B cell (primary cell): ENCODE measurements at regions not wholly inside any gene's neighbourhood (a gene's known extent, or its start where the extent isn't known, plus 50 kb on each side); places are given as distances from the start of the nearest gene placed in this dataset.
"Not testable (repeated sequence)": the region's sequence is repeated elsewhere in the genome, so short reads cannot be mapped to it uniquely, and the experiment has no call there.

ENCODE experiments used
- ATAC-seq: fragments of 200-7000 bp; cut with Tn5 transposase; one replicate; pipeline ENCODE4 v1.10.0; 2021; ENCODE audit warnings: low read depth, mild to moderate bottlenecking, moderate number of reproducible peaks, moderate library complexity
- CTCF ChIA-PET: fragments of 350-600 bp; sonication (Branson Sonifier 250); formaldehyde crosslinking; loops from one replicate; lab custom pipeline; 2021; ENCODE audit warnings: antibody characterized with exemption, inconsistent platforms; lab: Charles Lee
- POLR2A ChIA-PET: fragments of 350-600 bp; sonication (Branson Sonifier 250); formaldehyde crosslinking; loops from one replicate; lab custom pipeline; 2021; ENCODE audit warnings: antibody characterized with exemption; lab: Charles Lee
- DNase-seq: peaks from one replicate; pipeline ENCODE4 v3.0.0; 2013
- H2AFZ ChIP-seq: 2 replicates; pipeline ENCODE4 v1.6.1; 2012; ENCODE audit warnings: mild to moderate bottlenecking, low read depth, low read length; ENCODE audit not compliant: insufficient read depth, poor library complexity, severe bottlenecking
- H3K27ac ChIP-seq, 2 donors: 1 replicate in 1 of 2; 2 replicates in 1 of 2; pipeline ENCODE4 v1.5.1; 2012 to 2013; ENCODE audit warnings: low read length in 2 of 2, mild to moderate bottlenecking in 2 of 2, moderate library complexity in 1 of 2
- H3K27me3 ChIP-seq, 4 experiments: fragments of 200-600 bp in 1 of 4; sonication (generic) in 1 of 4; replicated peaks in 1 of 4; 1 replicate in 2 of 4; 2 replicates in 2 of 4; pipeline versions ENCODE4 v1.6.1 to v1.7.0; 2013 to 2016; ENCODE audit warnings: low read length in 3 of 4, mild to moderate bottlenecking in 2 of 4, mixed read lengths in 1 of 4, moderate library complexity in 1 of 4; ENCODE audit not compliant: insufficient read depth in 4 of 4, control insufficient read depth in 3 of 4; ENCODE audit errors: control extremely low read depth in 1 of 4
- H3K36me3 ChIP-seq, 2 experiments: replicated peaks in 1 of 2; 1 replicate in 1 of 2; 2 replicates in 1 of 2; pipeline versions ENCODE4 v1.6.1 to v1.7.1; 2013; ENCODE audit warnings: low read length in 1 of 2; ENCODE audit not compliant: insufficient read depth in 2 of 2, control insufficient read depth in 1 of 2; ENCODE audit errors: control extremely low read depth in 1 of 2, extremely low read depth in 1 of 2
- H3K4me1 ChIP-seq, 2 donors: fragments of 200-600 bp in 1 of 2; sonication (generic) in 1 of 2; 1 replicate in 1 of 2; 2 replicates in 1 of 2; pipeline versions ENCODE4 v1.5.1 to v1.6.1; 2013 to 2017; ENCODE audit warnings: low read length in 2 of 2; ENCODE audit not compliant: control insufficient read depth in 2 of 2, insufficient read depth in 2 of 2
- H3K4me2 ChIP-seq: replicated peaks from 2 replicates; pipeline ENCODE3; 2012; ENCODE audit warnings: mild to moderate bottlenecking, low read depth, low read length; ENCODE audit not compliant: poor library complexity, severe bottlenecking
- H3K4me3 ChIP-seq, 5 experiments: fragments of 200-600 bp in 1 of 5; sonication (generic) in 1 of 5; 1 replicate in 3 of 5; 2 replicates in 2 of 5; pipeline versions ENCODE4 v1.5.1 to v1.7.0; 2011 to 2016; ENCODE audit warnings: low read length in 4 of 5, mild to moderate bottlenecking in 4 of 5, low read depth in 2 of 5, control low read depth in 1 of 5, moderate library complexity in 1 of 5; ENCODE audit not compliant: insufficient read depth in 1 of 5; ENCODE audit errors: control extremely low read depth in 1 of 5, extremely low read depth in 1 of 5
- H3K79me2 ChIP-seq: fragments of 200-600 bp; sonication (generic); one replicate; pipeline ENCODE4 v1.6.0; 2016; ENCODE audit warnings: low read length; ENCODE audit not compliant: control insufficient read depth, insufficient read depth
- H3K9ac ChIP-seq: fragments of 200-600 bp; sonication (generic); 2 replicates; pipeline ENCODE4 v1.6.1; 2017; ENCODE audit warnings: mild to moderate bottlenecking, low read length, moderate library complexity
- H3K9me3 ChIP-seq, 3 donors: one replicate each; pipeline versions ENCODE4 v1.6.1 to v1.7.1; 2013; ENCODE audit warnings: low read length in 2 of 3; ENCODE audit not compliant: control insufficient read depth in 2 of 3, insufficient read depth in 1 of 3; ENCODE audit errors: control extremely low read depth in 1 of 3
- H4K20me1 ChIP-seq: 2 replicates; pipeline ENCODE4 v1.6.0; 2012; ENCODE audit warnings: mild to moderate bottlenecking, low read length; ENCODE audit not compliant: insufficient read depth, control insufficient read depth, poor library complexity, severe bottlenecking
- H3K27ac Mint-ChIP-seq: one replicate; pipeline ENCODE4 v1.8.0; 2021; ENCODE audit warnings: mixed read lengths
- H3K27me3 Mint-ChIP-seq: one replicate; pipeline ENCODE4 v1.8.0; 2021; ENCODE audit warnings: mixed read lengths
- H3K4me1 Mint-ChIP-seq: one replicate; pipeline ENCODE4 v1.8.0; 2021; ENCODE audit warnings: mixed read lengths
- H3K4me3 Mint-ChIP-seq: one replicate; pipeline ENCODE4 v1.8.0; 2021; ENCODE audit warnings: mixed read lengths
- H3K9me3 Mint-ChIP-seq: one replicate; pipeline ENCODE4 v1.8.0; 2022; ENCODE audit warnings: mixed read lengths; ENCODE audit not compliant: insufficient read depth
- CTCF ChIP-seq: fragments of 200-600 bp; IDR thresholded peaks from one replicate; pipeline ENCODE4 v1.8.0; 2022; ENCODE audit warnings: antibody characterized with exemption, mild to moderate bottlenecking
- EZH2 ChIP-seq: IDR thresholded peaks from 2 replicates; pipeline ENCODE4 v1.6.1; 2012; ENCODE audit warnings: borderline replicate concordance, low read depth, mild to moderate bottlenecking, moderate library complexity, low read length; ENCODE audit not compliant: insufficient read depth, poor library complexity, severe bottlenecking
- WGBS: methylation state at CpG from one replicate; pipeline ENCODE4 v1.1.5; 2013; ENCODE audit warnings: missing lambda C conversion rate; ENCODE audit not compliant: insufficient coverage; 5-methylcytosine and 5-hydroxymethylcytosine counted together
- intact Hi-C: fragments of 100-400 bp; cut with micrococcal nuclease; formaldehyde crosslinking; loops from one replicate; pipeline ENCODE4 v1.10.0; 2022

- Mint-ChIP-seq H3K4me1 (peaks cover 16% of the 10 kb centered on the region), H3K4me3 (no peak overlapping the region), H3K9me3 (no peaks in the 10 kb centered on the region), H3K27ac (no peak overlapping the region), H3K27me3 (no peaks in the 10 kb centered on the region)
- intact Hi-C loops = no loop called here
- Histone ChIP-seq H3K4me1 (peaks cover 17% of the 10 kb centered on the region in 2 donors), H3K27me3 (no peaks in the 10 kb centered on the region), H3K4me3 (no peak overlapping the region), H3K36me3 (no peaks in the 10 kb centered on the region), H3K79me2 (no peaks in the 10 kb centered on the region), H3K9me3 (no peaks in the 10 kb centered on the region), H3K9ac (peak overlapping the region; percentile 2), H4K20me1 (no peaks in the 10 kb centered on the region), H3K4me2 (peak overlapping the region; percentile 48), H3K27ac (peak overlapping the region in 1 of 2 donors; percentile 16), H2AFZ (peak overlapping the region; percentile 9)
- DNase-seq (peak; percentile 54), ATAC-seq (peak; percentile 84)
- ChIA-PET CTCF (no interaction called here), POLR2A (no interaction called here)
- 0% methylated on average over 2 of the region's 4 CpGs for WGBS
- TF ChIP-seq EZH2 = no peak
- no peak for TF ChIP-seq CTCF
Observed at GRCh38 chr12:96120359-96121100, 73.6 kb upstream of the ELK3 start.

GRCh38 chr12:96121271-96121711 is 72.9 kb upstream of the ELK3 start:
- H3K27ac ChIP-seq = peak overlapping the region in 1 of 2 donors; percentile 16
- Mint-ChIP-seq H3K4me1 (peaks cover 18% of the 10 kb centered on the region), H3K27ac (no peak overlapping the region), H3K4me3 (no peak overlapping the region), H3K9me3 (no peaks in the 10 kb centered on the region), H3K27me3 (no peaks in the 10 kb centered on the region)
- H3K9ac ChIP-seq = peak overlapping the region; percentile 2
- H3K36me3 ChIP-seq = no peaks in the 10 kb centered on the region
- POLR2A ChIA-PET = no interaction called here
- no peaks in the 10 kb centered on the region for H3K27me3 ChIP-seq
- intact Hi-C loops = no loop called here
- peak; percentile 10 for ATAC-seq
- H4K20me1 ChIP-seq = no peaks in the 10 kb centered on the region
- no peak overlapping the region for H3K4me3 ChIP-seq
- H3K4me2 ChIP-seq = peak overlapping the region; percentile 48
- H3K79me2 ChIP-seq = no peaks in the 10 kb centered on the region
- TF ChIP-seq CTCF (no peak), EZH2 (no peak)
- CTCF ChIA-PET = interaction anchor here (1.3 kb wide), 1 partner anchor 10 kb away, joined by 3 read pairs; no protein-coding TSS in a partner anchor
- H2AFZ ChIP-seq = peak overlapping the region; percentile 9
- peaks cover 17% of the 10 kb centered on the region in 2 donors for H3K4me1 ChIP-seq
- no peaks in the 10 kb centered on the region for H3K9me3 ChIP-seq
- 15% methylated on average over 3 of the region's 4 CpGs for WGBS
- DNase-seq = no peak

- H4K20me1 ChIP-seq, H3K36me3 ChIP-seq, H3K4me3 ChIP-seq, H3K9me3 Mint-ChIP-seq, intact Hi-C loops, ATAC-seq, H3K27me3 Mint-ChIP-seq, H3K9ac ChIP-seq, H3K27me3 ChIP-seq, H2AFZ ChIP-seq, H3K9me3 ChIP-seq, H3K79me2 ChIP-seq, H3K4me1 Mint-ChIP-seq, H3K4me1 ChIP-seq, H3K27ac ChIP-seq, H3K4me3 Mint-ChIP-seq, H3K27ac Mint-ChIP-seq, H3K4me2 ChIP-seq, DNase-seq: not testable (repeated sequence)
- ChIA-PET CTCF (interaction anchor here (0.6 to 1.5 kb wide), 3 partner anchors 88 to 387 kb away, joined by 3 to 4 read pairs (median 3); no protein-coding TSS in a partner anchor), POLR2A (interaction anchor here (0.5 kb wide), 1 partner anchor 26 kb away, joined by 4 read pairs; no protein-coding TSS in a partner anchor)
- WGBS = no CpG with 5 or more reads among the region's 7 CpGs
Observed at GRCh38 chr12:96128292-96128691, 65.9 kb upstream of the ELK3 start.
